VCaP (cell line): ENCODE measurements at regions not wholly inside any gene's neighbourhood (a gene's known extent, or its start where the extent isn't known, plus 50 kb on each side); places are given as distances from the start of the nearest gene placed in this dataset.
"Not testable (repeated sequence)": the region's sequence is repeated elsewhere in the genome, so short reads cannot be mapped to it uniquely, and the experiment has no call there.

ENCODE experiments used
- H3K27ac ChIP-seq: fragments of 450-650 bp; 2 replicates; pipeline ENCODE4 v1.5.1; 2017
- TF ChIP-seq, protein P1 (sequence below): fragments of 450-650 bp; conservative IDR thresholded peaks from 2 replicates; pipeline ENCODE4 v1.5.1; 2017; ENCODE audit warnings: mild to moderate bottlenecking, moderate library complexity

DNA sequence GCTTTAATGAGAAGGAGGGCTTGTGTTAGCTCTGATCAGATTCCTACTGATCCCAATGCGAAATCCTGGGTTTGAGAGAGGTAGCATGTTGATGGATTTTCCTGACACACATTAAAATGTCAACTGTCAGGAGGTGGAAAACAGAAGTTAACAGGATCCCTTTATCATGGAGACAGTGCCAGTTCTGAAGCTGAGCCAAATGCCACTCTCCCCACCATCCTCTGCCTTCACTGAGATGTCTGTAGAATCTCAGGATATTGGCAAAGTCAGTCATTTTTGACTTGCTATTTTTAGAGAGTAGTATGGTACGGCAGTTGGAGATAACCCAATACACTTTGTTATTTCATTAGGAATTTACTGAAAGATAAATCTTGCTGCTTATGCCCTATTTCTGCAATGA is 1816.2 kb upstream of the FLRT2 start:
- H3K27ac ChIP-seq = no peak overlapping the region
- TF ChIP-seq, protein P1, sequence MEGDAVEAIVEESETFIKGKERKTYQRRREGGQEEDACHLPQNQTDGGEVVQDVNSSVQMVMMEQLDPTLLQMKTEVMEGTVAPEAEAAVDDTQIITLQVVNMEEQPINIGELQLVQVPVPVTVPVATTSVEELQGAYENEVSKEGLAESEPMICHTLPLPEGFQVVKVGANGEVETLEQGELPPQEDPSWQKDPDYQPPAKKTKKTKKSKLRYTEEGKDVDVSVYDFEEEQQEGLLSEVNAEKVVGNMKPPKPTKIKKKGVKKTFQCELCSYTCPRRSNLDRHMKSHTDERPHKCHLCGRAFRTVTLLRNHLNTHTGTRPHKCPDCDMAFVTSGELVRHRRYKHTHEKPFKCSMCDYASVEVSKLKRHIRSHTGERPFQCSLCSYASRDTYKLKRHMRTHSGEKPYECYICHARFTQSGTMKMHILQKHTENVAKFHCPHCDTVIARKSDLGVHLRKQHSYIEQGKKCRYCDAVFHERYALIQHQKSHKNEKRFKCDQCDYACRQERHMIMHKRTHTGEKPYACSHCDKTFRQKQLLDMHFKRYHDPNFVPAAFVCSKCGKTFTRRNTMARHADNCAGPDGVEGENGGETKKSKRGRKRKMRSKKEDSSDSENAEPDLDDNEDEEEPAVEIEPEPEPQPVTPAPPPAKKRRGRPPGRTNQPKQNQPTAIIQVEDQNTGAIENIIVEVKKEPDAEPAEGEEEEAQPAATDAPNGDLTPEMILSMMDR = no peak

DNA sequence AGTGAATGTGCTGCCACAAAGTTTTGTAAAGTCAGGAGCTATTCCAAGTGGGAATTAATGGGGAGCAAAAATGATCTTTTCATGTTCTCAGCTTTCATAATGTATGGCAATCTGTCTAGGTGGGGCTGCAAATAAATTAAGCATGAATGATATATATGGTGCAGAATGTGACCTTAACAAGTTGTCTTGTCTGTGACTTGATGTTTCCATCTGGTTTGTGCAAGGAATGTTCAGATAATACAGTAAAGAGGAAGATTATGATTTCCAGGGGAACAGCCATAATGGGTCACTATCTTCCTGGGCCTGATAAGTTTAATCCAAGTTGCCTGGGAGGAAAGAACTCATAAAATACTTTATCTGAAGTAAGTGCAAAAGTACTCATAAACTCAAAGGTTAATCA is 1815.8 kb upstream of the FLRT2 start:
- TF ChIP-seq, protein P1 = no peak
- H3K27ac ChIP-seq = no peak overlapping the region

DNA sequence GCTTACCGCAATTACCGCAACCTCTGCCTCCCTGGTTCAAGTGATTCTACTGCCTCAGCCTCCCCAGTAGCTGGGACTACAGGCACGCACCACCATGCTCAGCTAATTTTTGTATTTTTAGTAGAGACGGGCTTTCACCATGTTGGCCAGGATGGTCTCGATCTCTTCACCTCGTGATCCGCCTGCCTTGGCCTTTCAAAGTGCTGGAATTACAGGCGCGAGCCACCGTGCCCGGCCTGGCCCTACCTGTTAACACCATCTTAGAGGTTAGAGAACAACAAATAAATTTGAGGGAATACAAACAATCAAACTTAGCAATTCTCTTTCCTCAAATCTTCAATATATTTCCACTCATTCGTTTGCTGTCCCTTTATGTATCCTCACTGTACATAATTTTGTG is 1810.5 kb upstream of the FLRT2 start:
- not testable (repeated sequence) for H3K27ac ChIP-seq

DNA sequence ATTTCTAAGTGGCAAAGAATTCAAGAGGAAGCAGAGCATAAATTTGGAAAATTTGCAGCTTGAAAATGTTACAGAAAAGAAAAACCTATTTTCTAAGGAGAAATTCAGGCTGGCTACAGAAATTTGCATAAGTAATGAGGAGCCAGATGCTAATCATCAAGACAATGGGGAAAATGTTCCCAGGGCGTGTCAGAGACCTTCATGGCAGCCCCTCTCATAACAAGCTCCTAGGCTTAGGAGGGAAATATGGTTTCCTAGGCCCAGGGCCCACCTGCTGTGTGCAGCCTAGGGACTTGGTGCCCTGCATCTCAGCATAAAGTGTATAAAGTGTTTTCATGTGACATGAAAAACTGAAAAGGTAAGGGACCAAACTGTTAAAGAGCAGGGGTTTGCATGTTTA is 1796.3 kb upstream of the FLRT2 start:
- H3K27ac ChIP-seq = no peak overlapping the region
- TF ChIP-seq, protein P1 = no peak

DNA sequence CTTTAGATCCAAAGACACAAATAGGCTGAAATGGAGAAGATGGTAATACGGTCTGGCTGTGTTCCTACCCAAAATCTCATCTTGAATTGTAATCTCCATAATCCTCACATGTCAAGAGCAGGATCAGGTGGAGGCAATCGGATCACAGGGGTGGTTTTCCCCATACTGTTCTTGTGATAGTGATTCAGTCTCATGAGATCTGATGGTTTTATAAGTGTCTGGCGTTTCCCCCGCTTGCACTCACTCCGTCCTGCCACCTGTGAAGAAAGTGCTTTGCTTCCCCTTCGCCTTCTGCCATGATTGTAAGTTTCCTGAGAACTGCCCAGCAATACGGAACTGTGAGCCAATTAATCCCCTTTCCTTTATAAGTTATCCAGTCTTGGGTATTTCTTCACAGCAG is 1795.5 kb upstream of the FLRT2 start:
- no peak overlapping the region for H3K27ac ChIP-seq
- TF ChIP-seq, protein P1 = no peak

DNA sequence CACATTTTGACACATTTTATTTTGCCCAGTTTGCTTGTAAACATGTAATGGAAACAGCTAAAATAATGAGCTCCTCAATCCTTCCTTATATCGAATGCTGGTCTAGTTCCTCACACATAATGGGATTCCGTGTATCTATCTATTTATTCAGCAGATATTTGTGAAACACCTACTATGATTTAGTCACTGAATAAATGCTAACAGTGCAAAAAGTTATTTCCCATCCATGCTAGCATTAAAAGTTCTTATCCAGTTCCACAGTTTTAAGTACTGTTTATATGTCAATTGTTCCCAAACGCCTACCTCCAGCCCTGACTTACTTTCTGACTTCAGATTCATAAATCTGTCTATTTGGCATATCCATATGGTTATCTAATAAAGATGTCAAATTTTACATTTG is 1788.7 kb upstream of the FLRT2 start:
- TF ChIP-seq, protein P1 = no peak
- no peak overlapping the region for H3K27ac ChIP-seq

DNA sequence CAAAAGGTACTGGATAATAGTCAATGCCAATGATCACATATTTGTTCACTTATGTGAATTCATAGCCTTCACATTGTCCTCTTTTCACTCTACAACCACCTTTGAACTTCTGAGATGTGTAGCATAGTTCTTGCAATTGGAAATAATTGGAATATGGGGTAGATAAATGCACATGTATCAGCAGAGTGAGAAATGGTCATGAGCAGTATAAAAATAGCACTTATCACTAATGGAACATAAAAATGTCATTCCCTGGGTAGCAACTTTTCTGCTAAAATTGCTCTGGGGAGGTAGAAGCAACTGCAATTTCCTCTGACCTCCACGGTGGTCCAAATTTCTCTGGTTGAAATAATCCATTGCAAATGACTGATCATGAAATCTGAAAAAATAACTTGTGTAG is 1785.7 kb upstream of the FLRT2 start:
- H3K27ac ChIP-seq = no peak overlapping the region
- TF ChIP-seq, protein P1 = no peak

DNA sequence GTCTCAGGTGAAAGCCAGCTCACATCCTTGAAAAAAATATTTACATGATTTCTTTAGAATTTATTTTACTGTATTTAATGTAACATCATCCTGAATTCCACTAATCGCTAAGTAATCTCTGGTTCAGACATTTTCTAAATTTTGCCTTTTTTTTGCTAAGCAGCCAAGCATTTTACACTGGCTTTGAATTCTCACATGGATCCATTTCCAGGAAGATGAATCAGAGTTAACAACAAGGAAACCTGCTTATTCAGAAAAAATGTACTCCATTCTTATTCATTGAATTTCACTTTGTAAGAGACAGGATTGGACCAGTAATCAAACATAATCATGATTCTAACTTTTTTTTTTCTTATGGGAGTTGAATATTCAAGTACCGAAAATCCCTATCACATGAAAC is 1785.1 kb upstream of the FLRT2 start:
- no peak overlapping the region for H3K27ac ChIP-seq
- TF ChIP-seq, protein P1 = no peak
